ENCODE measurements at regions not wholly inside any gene's neighbourhood (a gene's known extent, or its start where the extent isn't known, plus 50 kb on each side); places are given as distances from the start of the nearest gene placed in this dataset.
"Not testable (repeated sequence)": the region's sequence is repeated elsewhere in the genome, so short reads cannot be mapped to it uniquely, and the experiment has no call there.

- DNase-seq: no peak
Measured at GRCh38 chr14:28820677-28821076, 54.1 kb downstream of the FOXG1 start.

- DNase-seq: no peak
Measured at GRCh38 chr14:28821993-28822392, 55.4 kb downstream of the FOXG1 start.

GRCh38 chr14:28823245-28823644 lies 56.7 kb downstream of the FOXG1 start:
- no peak for DNase-seq

GRCh38 chr14:28830115-28830534 lies 63.5 kb downstream of the FOXG1 start:
- DNase-seq: no peak

GRCh38 chr14:28831126-28831525 lies 64.5 kb downstream of the FOXG1 start:
- DNase-seq: no peak

- DNase-seq: not testable (repeated sequence)
Measured at GRCh38 chr14:28842569-28842968, 76.0 kb downstream of the FOXG1 start.

GRCh38 chr14:28867571-28867970 lies 101.0 kb downstream of the FOXG1 start:
- no peak for DNase-seq

- no peak for DNase-seq
Measured at GRCh38 chr14:28870033-28870564, 103.5 kb downstream of the FOXG1 start.

GRCh38 chr14:28875934-28876571 lies 109.5 kb downstream of the FOXG1 start:
- DNase-seq: peak; percentile 91

- DNase-seq: peak; percentile 64
Measured at GRCh38 chr14:28876572-28876945, 110.0 kb downstream of the FOXG1 start.

GRCh38 chr14:28877923-28878322 lies 111.3 kb downstream of the FOXG1 start:
- no peak for DNase-seq

GRCh38 chr14:28879573-28879996 lies 113.0 kb downstream of the FOXG1 start:
- DNase-seq: no peak

GRCh38 chr14:28886940-28887339 lies 120.4 kb downstream of the FOXG1 start:
- no peak for DNase-seq

GRCh38 chr14:28895389-28895788 lies 128.8 kb downstream of the FOXG1 start:
- no peak for DNase-seq

GRCh38 chr14:28896337-28896736 lies 129.8 kb downstream of the FOXG1 start:
- no peak for DNase-seq

- no peak for DNase-seq
Measured at GRCh38 chr14:28901631-28902030, 135.0 kb downstream of the FOXG1 start.

- no peak for DNase-seq
Measured at GRCh38 chr14:28902930-28903329, 136.3 kb downstream of the FOXG1 start.

- no peak for DNase-seq
Measured at GRCh38 chr14:28911521-28911920, 144.9 kb downstream of the FOXG1 start.

- DNase-seq: no peak
Measured at GRCh38 chr14:28913056-28913455, 146.5 kb downstream of the FOXG1 start.

GRCh38 chr14:28926122-28926521 lies 159.5 kb downstream of the FOXG1 start:
- no peak for DNase-seq

- DNase-seq: no peak
Measured at GRCh38 chr14:28931999-28932398, 165.4 kb downstream of the FOXG1 start.

- no peak for DNase-seq
Measured at GRCh38 chr14:28936601-28937000, 170.0 kb downstream of the FOXG1 start.

GRCh38 chr14:28941758-28942157 lies 175.2 kb downstream of the FOXG1 start:
- no peak for DNase-seq

- no peak for DNase-seq
Measured at GRCh38 chr14:28944605-28945004, 178.0 kb downstream of the FOXG1 start.

GRCh38 chr14:28946267-28946666 lies 179.7 kb downstream of the FOXG1 start:
- DNase-seq: no peak

Measured in SHP77 treated with DMSO at 0.1 percent for 48 hours (cell line).